ENCODE measurements at regions not wholly inside any gene's neighbourhood (a gene's known extent, or its start where the extent isn't known, plus 50 kb on each side); places are given as distances from the start of the nearest gene placed in this dataset.

- TF ChIP-seq SIN3A (IDR thresholded peaks at IDR 0.05; ENCODE audit: borderline replicate concordance in 2 of 2, control insufficient read depth in 1 of 2, low read depth in 2 of 2, low read length in 2 of 2) (no peak), ARID3A (IDR thresholded peaks at IDR 0.05; ENCODE audit: borderline replicate concordance, low read depth, low read length) (no peak), ZNF740 (CRISPR knock-in tag; IDR thresholded peaks at IDR 0.05) (no peak), ZNF740 (tag; IDR thresholded peaks at IDR 0.05) (no peak), ELF1 (tag; IDR thresholded peaks at IDR 0.05) (no peak)
Observed at GRCh38 chr4:89489338-89489771, 181.8 kb upstream of the GPRIN3 start.
